Left ventricle myocardium superior (tissue), 1 donor: ENCODE measurements at regions not wholly inside any gene's neighbourhood (a gene's known extent, or its start where the extent isn't known, plus 50 kb on each side); places are given as distances from the start of the nearest gene placed in this dataset.
"Not testable (repeated sequence)": the region's sequence is repeated elsewhere in the genome, so short reads cannot be mapped to it uniquely, and the experiment has no call there.

ENCODE experiments used
- ATAC-seq: fragments of 200-7000 bp; cut with Tn5 transposase; one replicate; pipeline ENCODE4 v1.9.1; 2020; ENCODE audit warnings: mild to moderate bottlenecking, moderate library complexity
- DNase-seq: peaks from one replicate; pipeline ENCODE4 v3.0.0-alpha.2; 2020
- intact Hi-C: fragments of 100-400 bp; cut with micrococcal nuclease; formaldehyde crosslinking; loops from one replicate; pipeline ENCODE4 v1.11.0; 2022
- donor health status: DM: no; HTN: yes; CAD: no; lungs with severe emphysema.

DNA sequence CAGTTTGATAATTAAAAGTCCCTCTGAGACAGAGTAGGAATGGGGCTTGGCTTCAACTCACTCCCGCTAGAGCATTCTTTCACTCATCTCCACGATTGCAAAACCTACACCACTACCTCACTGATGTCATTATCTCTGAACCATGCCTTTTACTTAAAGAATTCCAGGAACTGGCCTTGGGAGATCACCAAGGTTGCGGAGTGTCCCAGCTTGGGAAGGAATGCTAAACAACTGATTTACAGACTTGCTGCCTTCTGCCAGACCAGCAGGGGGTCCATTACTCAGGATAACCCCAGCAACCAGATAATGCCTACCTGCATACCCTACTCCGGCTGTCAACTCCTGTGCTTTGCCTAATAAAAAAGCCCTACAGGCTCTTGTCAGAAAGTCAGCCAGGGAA, 102.2 kb upstream of the RALGAPA2 start:
- intact Hi-C loops, result no loop called here
- DNase-seq (no peak), ATAC-seq (no peak)

DNA sequence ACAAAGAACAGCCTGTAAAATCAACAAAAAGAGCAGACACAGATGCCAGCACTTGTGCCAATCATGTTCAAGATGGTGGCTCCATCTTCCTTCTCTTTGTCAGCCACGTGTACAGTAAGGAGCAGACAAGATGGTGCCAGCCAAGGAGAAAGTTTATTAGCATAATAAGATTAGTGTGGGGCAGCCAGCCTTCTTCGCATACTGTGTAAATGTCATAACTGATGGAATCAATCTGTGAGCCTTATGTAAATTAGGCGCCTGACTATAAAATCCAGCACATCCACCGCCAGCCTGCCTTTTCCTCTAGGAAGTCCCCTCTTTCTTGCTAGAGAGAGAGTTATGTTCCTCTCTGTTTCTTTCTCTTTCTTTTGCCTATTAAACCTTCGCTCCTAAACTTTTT, 99.7 kb upstream of the RALGAPA2 start:
- no peak for ATAC-seq
- no peak for DNase-seq
- intact Hi-C loops, result no loop called here

DNA sequence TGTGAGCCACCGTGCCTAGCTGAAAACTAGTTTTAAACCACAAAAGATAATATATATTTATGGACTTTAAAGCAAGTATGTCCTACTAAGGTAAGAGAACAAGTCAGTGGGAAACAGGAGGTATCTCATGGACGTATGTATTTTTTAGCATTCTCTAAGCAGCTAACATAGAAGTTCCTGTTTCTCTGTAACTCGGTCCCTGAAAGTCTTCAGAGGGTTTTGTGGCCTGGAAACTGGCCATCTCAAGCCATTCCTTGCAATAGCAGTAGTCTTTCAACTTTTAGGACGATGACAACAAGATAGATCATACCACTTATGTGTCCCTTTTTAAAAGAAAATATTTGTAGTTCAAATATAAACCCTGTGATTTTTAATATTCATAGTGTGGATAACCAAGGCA, 95.6 kb upstream of the RALGAPA2 start:
- ATAC-seq, result no peak
- intact Hi-C loops, result no loop called here
- DNase-seq, result no peak

DNA sequence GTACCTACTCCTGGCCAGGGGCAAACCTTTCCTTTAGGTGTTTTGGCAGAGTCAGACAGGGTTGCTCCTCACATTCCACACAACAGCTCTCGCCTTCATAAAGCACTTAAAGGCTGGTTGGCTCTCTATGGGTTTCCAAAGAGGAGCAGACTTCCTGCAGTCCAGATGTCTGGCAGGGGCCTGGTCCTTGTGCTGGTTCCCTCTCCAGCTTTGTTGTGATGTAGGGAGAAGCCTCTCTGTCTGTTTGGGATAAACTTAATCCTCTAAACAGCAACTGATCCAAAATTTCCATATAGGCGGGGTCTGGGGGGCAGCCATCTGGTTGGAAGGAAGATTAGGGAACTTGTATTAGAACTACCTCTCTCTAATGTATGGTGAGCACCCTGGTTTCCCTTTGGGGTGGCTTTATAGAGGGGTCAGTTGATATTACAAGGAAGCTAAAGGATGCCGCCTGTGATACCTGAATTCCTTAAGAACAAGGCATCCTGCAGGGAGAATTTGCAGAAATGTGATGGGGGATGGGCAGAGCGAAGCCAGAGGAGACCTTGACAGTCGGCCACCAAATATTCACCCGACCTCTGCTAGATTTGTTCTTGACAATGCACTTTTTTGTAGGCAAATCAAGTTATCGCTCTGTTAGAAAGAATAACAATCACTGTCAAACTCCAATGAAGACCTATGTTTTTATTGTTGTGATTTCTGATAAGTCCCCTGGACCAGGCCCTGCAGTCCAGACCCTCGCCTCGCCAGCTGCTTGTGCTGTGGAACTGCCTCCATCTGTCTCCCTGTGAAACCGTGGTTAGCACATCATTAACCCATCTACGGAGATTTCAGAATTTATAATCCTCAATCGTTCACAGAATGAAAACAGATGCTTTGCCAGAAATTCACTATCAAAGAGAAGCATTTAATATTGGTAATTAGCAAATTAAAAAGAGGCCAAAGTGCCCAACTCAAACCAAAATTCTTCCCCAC, 94.0 kb upstream of the RALGAPA2 start:
- ATAC-seq (no peak), DNase-seq (no peak)
- intact Hi-C loops, result no loop called here

DNA sequence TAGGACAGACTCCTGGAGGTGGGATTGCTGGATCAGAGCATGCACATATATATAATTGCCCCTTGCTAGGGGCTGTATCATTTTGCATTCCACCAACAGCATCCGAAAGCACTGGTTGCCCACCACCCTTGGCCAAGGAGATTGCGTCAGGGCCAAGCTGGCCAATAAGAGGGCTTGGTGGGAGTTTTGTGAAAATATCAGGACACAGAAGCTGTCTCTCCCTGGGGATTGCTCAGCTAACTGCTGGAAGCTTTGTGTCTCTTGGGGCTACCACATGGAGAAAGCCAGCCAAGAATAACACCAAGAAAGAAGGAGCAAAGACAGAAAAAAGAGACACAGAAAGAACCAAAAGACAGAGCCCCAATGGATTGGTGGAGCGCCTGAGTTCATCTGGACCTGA, 90.6 kb upstream of the RALGAPA2 start:
- ATAC-seq (peak; percentile 22), DNase-seq (no peak)
- intact Hi-C loops, result no loop called here

DNA sequence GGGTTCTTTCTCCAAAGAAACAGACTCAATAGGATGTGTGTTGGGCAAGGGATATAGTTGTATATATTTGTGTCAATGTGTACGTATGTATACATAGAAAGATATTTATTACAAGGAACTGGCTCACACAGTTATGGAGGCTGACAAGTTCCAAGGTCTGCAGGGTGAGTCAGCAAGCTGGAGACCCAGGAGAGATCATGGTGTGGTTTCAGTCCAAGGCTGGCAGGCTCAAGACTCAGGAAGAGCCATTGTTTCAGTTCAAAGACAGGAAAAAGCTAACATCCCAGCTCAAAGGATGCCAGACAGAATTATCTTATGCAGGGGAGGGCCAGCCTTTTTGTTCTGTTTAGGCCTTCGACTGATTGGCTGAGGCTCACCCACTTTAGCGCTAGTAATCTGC, 89.9 kb upstream of the RALGAPA2 start:
- DNase-seq (no peak), ATAC-seq (no peak)
- intact Hi-C loops, result no loop called here

DNA sequence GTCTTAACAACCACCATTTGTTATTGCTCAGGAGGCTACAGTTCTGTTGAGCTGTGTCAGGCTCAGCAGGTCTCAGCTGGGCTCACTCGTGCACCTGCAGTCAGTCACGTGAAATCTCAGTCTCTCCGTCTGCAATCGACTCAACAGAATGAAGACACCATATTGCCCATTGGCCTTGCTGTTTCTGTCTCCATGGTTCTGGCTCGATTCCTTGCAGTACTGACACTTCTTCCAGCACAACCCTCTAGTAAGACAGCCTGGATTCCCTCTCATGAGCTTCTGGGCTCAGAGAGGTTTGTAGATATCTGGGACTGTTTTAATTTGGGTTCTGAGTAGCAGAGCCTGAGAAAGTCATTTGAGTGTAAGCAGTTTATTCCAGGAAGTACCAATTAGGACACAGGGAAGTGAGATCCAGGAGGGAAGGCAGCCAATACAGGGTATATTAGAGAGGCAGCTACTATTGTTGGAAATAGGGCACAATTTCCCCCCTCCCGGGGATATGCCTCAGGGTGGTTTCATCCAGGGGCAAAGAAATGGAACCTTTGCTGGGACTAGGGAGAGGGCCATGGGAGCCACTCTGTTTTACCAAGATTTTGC, 87.4 kb upstream of the RALGAPA2 start:
- DNase-seq (no peak), ATAC-seq (no peak)
- intact Hi-C loops, result no loop called here

DNA sequence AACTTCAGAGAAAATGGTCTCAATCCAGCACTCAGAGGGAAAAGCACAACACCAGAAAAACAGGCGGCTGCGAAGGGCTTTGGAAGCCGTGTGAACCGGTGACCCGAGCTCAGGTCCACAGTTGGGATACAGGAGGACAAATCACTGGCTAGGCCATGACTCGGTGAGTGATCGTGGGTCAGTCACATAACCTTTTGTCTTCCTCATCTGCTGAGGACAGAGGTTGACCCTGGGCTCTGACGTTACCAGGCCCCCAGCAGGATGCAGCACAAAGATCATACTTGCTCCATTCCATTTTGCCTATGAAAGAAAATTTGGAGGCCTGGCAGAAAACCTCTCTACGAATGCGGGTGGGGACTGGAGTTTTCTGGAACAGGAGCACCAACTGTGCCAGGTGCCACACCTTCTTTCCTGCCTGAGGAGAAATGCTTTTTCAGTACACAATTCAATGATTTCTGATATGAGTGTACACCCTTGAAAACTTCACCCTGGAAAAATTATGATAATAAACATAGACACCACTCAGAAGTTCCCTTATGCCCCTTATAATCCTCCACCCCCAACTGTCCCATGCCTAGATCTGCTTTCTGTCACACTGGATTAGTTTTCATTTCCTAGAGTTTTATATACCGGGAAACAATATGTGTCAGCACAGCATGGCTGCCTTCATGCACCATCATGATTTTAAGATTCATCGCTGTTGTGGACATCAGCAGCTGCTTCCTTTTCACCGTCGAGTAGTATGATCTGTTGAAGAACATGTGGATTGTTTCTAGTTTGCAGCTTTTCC, 85.3 kb upstream of the RALGAPA2 start:
- ATAC-seq (no peak), DNase-seq (no peak)
- intact Hi-C loops, result no loop called here

DNA sequence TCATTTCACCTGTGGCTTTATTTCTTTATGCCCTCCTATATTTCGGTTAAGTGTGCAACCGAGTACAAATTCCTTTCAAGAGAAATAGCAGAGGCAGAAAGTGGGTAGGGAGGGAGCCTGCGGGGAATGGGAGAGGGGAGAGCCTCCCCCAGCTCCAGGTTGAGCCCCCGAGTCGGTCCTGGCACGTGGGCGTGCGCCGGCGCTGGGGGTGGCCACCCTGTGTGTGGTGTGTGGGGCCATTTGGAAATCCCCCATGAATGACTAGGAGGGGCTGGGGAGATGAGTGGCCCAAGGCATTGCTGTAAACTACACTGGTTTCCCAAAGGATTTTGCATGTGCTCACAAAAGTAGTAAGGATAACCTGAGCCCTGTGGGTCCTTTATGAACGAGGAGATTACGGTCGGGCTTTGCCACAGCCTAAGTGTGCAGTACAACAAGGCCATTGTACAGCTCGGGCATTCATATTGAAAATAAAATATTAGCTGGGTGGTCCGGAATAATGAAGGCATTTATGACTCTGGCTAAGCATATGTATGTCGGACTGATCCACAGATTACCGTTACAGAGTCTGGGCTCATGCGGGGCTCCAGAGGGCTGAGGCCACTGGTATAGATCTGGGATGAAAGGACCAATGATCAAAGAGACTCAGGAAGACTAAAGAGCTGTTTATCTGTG, 84.5 kb upstream of the RALGAPA2 start:
- no peak for ATAC-seq
- no peak for DNase-seq
- intact Hi-C loops, result no loop called here

DNA sequence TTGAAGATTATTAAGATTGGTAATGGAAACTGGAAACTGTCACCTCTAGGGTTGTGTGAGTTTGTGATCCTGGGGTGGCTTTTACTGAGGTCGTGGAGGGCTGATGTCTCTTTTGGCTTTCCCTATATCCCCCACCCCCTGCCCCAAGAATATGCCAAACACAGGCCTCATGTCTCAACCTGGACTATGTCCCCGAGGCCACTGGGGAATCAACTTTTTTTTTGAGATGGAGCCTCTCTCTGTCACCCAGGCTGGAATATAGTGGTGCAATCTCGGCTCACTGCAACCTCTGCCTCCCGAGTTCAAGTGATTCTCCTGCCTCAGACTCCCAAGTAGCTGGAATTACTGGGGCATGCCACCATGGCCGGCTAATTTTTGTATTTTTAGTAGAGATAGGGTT, 83.3 kb upstream of the RALGAPA2 start:
- intact Hi-C loops, result no loop called here
- DNase-seq (no peak), ATAC-seq (no peak)

DNA sequence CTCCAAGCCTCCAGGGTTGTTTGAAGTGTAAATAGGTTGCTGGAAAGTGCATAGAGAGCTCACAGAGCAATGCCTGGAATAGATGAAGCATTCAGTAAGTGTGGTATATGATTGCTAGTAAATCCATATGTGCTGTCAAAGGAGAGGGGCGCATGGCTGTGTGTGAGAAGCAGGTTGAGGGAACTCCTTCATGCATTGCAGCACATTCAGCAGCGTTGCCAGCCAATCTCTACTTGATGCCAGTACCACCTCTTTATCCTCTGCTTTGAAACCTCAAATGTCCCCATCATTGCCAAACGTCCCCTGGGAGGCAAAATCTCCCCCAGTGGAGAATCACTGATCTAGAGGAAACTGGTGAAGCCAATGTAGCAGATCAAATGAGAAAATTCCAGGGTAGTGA, 82.7 kb upstream of the RALGAPA2 start:
- no peak for DNase-seq
- intact Hi-C loops, result no loop called here
- ATAC-seq, result no peak

DNA sequence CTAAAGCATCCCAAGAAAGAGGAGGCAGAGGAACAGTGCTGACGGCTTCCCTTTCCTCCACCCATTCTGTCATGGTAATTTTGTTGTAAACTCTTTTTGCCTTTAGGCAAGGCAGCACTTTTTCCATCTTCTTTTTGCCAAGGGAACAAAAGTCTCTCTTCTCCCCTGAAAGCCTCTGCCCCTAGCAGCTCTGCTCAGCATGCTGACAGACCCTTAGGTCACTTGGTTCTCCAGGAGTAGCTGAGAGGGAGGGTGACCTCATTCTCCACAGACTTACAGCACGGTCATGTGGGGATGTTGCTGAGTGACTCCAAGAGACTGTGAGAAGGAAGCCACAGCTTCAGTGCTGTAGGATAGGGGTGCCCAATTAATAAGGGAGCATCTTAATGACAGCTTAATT, 81.1 kb upstream of the RALGAPA2 start:
- intact Hi-C loops, result no loop called here
- no peak for DNase-seq
- ATAC-seq, result no peak

DNA sequence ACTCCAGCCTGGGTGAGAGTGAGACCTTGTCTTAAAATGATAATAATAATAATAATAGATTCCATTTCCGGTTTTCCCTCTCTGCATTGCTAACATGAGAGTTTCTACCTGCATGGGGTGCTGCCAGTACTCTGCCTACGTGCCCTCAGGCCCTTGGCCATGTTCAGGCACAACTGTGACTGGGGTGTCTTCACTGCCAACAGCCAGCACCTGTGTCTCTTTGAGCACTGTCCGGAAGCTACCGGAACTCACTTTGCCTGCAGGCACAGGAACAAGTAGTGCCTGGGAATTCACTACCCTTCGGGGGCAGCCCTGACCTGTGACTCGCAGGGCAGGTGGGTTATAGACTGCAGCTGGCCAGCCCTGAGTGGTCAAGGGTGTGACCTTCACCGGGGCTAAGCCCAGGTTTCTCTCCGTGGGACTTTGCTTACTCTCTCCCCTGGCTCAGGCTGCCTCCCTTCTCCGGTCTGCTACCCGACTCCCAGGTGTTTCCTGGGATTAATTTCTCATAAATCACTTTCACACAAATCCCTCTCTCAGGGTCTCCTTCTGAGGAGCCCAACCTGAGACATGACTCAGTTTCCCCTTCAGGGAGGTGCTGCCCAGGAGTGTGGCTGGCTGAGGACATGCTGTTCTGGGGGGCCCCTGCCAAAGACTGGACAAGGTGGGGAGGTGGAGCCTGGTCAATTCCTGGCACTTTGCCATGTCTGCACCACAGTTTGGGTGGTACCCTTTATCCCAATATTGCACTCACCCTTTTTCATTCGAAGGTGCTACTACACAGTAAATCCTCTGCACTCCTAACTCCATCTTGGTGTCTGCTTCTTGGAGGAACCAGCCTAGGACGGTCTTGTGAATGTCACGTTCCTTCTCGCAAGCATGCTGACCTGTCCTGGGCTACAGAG, 79.5 kb upstream of the RALGAPA2 start:
- no peak for DNase-seq
- ATAC-seq, result no peak
- intact Hi-C loops, result no loop called here

DNA sequence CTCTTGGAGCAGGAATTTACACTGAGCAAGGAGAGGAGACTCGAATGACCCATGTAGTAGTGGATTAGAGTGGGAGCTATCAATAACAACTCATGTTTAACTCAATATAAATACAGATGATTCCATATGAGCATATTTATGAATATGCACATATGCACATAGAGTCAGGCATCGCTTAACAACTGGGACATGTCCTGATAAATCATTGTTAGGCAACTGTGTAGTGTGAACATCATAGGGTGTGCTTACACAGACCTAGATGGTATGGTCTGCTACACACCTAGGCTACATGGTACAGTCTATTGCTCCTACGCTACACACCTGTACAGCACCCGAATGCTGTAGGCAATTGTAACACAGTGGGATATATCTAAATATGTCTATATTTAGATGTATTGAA, 75.9 kb upstream of the RALGAPA2 start:
- DNase-seq (no peak), ATAC-seq (no peak)
- intact Hi-C loops, result no loop called here

DNA sequence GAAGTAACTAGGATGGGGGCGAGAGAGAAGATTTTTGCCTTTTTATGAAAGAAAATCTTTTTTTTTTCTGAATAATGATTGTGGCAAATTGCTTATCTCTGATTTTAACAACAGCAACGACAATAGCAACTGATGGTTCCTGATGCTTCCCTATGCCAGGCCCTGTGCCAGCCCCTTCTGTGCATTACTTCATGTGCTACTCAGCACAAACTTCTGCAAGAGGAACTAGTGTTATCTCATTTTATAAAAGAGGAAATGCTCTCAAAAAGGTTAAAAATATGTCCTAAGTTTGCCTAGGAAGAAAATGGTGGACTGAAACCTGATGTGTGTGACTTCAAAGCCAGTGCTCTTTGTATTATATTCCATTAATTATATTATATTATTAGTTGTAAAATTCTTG, 74.0 kb upstream of the RALGAPA2 start:
- peak; percentile 57 for DNase-seq
- intact Hi-C loops, result no loop called here
- no peak for ATAC-seq

DNA sequence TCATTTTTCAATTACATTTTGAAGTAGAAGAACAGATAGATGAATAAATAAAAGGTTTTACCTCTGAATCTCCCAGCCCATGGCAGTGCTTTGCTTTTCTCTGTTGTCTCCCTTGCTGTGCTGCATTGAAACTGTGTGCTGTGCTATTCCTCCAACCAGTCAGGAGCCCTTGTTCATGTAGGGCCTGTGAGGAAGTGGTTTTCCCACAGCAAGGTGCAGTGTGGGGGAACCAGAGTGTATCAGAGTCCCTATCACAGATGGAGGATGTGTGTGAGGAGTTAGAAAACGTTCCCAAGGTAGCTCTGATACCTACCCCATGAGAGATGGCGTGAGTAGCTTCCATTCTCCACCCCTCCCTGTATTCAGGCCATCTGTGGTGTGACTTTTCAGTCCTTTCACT, 72.8 kb upstream of the RALGAPA2 start:
- DNase-seq (no peak), ATAC-seq (no peak)
- intact Hi-C loops, result no loop called here

DNA sequence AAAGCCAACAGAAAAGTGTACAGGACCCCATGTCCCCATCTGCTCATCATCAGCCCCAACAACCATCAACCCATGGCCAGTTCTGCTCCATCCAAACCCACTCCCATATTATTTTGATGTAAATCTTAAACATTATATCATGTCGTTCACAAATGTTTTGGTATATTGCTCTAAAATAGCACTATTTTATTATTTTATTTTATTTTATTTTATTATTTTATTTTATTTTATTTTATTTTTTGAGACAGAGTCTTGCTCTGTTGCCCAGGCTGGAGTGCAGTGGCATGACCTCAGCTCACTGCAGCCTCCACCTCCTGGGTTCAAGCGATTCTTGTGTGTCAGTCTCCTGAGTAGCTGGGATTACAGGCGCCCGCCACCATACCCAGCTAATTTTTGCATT, 72.0 kb upstream of the RALGAPA2 start:
- ATAC-seq, intact Hi-C loops, DNase-seq: not testable (repeated sequence)

DNA sequence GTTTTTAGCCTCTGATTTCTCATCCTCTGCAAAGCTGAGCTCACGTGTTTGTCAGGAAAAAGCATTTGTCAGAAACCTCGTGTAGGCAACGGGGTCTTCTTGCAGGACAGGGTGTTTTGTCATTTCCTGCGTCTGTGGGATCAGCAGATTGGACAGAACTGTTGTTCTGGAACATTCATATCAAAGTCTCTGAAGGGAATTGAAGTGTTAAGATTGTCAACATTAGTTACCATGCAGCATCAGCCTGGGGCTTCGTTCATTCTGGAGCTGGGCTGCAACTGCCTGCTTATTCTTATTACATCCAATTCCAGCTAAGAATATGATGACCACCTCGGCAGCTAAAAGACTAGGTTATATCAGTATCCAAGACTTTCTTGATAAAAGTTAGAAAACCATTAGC, 71.0 kb upstream of the RALGAPA2 start:
- intact Hi-C loops, result no loop called here
- ATAC-seq, result no peak
- DNase-seq, result no peak

DNA sequence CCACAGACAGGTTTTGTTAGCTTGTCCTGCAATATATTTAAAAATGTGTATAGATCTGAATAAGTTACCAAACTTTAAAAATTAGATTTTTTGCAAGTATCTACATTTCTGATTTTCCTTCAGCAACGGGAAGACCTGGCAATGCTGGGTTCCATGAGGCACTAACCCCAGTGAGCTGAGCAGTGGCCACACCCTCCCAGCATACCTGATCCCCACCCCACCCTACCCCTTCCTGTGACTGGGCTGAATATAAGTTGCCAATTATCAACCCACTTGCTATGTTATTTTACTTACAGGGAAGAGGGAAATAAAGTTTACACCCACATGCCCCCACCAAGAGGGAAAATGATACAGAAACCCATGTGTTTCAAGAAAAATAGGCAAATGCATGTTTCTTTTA, 70.3 kb upstream of the RALGAPA2 start:
- no peak for DNase-seq
- intact Hi-C loops, result no loop called here
- no peak for ATAC-seq
